ENCODE measurements at regions not wholly inside any gene's neighbourhood (a gene's known extent, or its start where the extent isn't known, plus 50 kb on each side); places are given as distances from the start of the nearest gene placed in this dataset.

GRCh38 chr12:83793616-83794015, 1106.9 kb downstream of the TMTC2 start:
- TF ChIP-seq CTCF (IDR thresholded peaks at IDR 0.05) (no peak), POLR2A (IDR thresholded peaks at IDR 0.05) (no peak)
